ENCODE measurements at regions not wholly inside any gene's neighbourhood (a gene's known extent, or its start where the extent isn't known, plus 50 kb on each side); places are given as distances from the start of the nearest gene placed in this dataset.
"Not testable (repeated sequence)": the region's sequence is repeated elsewhere in the genome, so short reads cannot be mapped to it uniquely, and the experiment has no call there.

DNA sequence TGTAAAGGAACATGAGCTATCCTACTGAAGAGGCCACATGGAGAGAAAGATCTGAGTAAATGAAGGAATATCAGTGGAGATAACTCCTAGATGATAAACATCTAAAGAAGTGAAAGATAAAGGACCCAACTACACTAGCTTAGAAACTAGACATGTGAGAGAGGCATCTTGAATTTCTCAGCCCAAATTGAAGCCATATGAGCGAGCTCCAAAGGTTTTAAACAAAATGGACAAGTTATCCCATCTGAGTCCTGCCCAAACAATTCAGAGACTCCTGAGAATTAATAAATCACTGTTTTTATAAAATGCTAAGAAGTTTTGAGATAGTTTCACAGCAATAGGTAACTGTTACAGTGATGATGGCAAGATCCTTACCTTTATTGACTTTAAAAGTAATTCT, 438.9 kb downstream of the NAV3 start:
- no peak for DNase-seq (ENCODE audit: low read depth in 2 of 2)

DNA sequence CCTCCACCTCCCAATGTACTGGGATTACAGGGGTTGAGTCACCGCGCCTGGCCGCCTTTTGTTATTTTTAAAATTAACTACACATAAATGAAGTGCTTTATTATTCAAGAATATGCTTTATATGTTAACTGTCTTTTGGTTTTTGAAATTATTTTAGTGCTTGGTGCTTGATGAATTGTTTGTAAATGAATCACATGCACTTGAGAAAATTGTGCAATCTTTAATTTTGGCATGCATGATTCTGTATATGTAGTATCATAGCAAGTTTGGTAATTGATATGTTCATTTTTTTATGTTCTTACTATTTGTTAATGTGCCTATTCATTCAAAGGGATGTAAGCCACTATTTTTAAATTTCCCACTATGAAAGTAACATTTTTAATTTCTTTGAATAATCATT, 440.9 kb downstream of the NAV3 start:
- DNase-seq (ENCODE audit: low read depth in 2 of 2), result peak in 1 of 2 experiments; percentile 40

GRCh38 chr12:78275886-78276285, 445.2 kb downstream of the NAV3 start:
- DNase-seq (ENCODE audit: low read depth in 2 of 2), result no peak

GRCh38 chr12:78278706-78279190, 448.1 kb downstream of the NAV3 start:
- no peak for DNase-seq (ENCODE audit: low read depth in 2 of 2)

- DNase-seq (ENCODE audit: low read depth in 2 of 2), result no peak
Measured at GRCh38 chr12:78279567-78279966, 448.9 kb downstream of the NAV3 start.

- DNase-seq (ENCODE audit: low read depth in 2 of 2), result not testable (repeated sequence)
Measured at GRCh38 chr12:78281102-78281501, 450.4 kb downstream of the NAV3 start.

GRCh38 chr12:78284417-78284816, 453.7 kb downstream of the NAV3 start:
- no peak for DNase-seq (ENCODE audit: low read depth in 2 of 2)

DNA sequence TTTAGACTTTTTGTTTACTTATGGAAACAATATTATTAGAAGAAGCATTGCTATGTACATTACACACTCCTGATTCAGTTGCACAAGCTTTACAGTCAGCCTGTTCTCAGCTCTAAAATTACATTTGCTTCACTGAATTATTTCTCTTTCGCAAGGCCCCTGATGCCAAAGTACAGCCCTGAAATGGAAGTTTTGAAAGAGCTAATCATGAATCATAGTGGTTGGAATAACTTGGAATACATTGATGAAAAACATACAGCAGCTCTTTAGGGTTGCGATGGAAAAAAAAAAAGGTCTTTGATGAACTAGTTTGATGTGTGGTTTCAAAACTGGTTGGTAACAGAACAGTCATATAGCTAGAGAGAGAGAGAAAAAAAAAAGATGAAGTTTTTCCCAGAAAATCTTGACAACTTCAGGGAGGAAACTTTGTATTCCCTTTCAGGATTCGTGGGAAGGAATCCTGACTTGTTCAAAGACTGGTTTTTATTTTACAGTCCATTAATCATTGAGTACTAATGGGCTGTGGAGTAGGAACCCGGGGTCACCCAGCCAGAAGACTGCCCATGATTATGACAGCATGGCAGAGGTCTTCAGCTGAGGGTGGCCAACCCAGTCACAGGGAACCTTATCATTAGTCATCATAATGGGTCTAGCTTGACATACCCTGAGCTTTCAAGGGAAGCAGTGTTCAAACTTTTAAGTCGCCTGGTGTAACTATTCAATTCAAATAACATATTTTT, 460.1 kb downstream of the NAV3 start:
- peak; percentile 91 to 93 for DNase-seq (ENCODE audit: low read depth in 2 of 2)

- no peak for DNase-seq (ENCODE audit: low read depth in 2 of 2)
Measured at GRCh38 chr12:78293059-78293686, 462.5 kb downstream of the NAV3 start.

DNA sequence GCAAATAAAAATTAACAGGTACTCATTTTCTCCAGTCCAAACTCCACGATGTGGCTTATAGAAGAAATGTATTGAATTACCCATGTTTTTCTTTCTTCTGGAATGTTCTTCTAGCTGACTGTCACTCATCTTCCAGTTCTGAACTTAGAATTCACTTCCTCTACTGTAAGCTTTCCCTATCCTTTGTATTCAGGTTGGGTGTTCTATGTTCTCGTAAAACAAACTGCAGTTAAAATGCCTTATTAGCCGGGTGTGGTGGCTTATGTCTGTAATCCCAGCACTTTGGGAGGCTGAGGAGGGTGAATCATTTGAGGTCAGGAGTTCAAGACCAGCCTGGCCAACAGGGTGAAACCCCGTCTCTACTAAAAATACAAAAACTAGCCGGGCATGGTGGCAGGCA, 470.6 kb downstream of the NAV3 start:
- not testable (repeated sequence) for DNase-seq (ENCODE audit: low read depth in 2 of 2)

GRCh38 chr12:78305808-78306207, 475.1 kb downstream of the NAV3 start:
- no peak for DNase-seq (ENCODE audit: low read depth in 2 of 2)

- DNase-seq (ENCODE audit: low read depth in 2 of 2), result no peak
Measured at GRCh38 chr12:78306236-78306635, 475.5 kb downstream of the NAV3 start.

DNA sequence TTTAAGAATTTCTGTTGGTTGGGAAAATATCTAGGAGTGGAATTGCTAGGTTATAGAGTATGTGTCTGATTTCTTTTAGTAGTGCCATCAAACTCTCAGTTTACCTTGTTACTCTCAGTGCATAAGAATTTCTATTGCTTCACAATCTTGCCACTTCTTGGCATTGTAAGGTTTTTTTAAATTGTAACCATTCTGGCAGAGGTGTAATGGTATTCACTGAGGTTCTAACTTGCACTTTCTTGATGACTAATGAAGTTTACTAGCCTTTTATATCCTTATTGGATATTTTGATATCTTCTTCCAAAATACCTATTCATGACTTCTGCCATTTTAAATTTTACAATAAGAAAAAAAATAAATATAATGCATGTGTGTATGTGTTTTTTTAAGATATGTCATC, 478.0 kb downstream of the NAV3 start:
- DNase-seq (ENCODE audit: low read depth in 2 of 2), result no peak

DNA sequence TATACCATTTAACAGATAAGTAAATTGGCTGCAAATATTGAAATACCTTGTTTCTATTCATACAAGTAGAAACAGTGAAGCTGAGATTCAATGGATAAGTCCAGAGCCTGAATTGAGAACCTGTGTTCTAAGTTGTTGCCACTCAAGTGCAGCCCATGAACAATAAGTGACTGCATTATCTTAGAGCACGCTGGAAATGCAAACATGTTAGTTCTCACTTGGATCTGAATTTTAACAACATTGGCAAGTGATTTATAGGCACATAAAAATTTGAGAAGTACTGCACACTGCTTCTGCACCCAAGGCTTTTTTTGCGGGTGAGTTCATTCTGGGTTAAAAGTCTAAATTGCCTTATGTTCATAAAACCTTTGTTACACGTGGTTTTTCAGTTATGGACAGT, 484.3 kb downstream of the NAV3 start:
- no peak for DNase-seq (ENCODE audit: low read depth in 2 of 2)

GRCh38 chr12:78316136-78316535, 485.4 kb downstream of the NAV3 start:
- no peak for DNase-seq (ENCODE audit: low read depth in 2 of 2)

DNA sequence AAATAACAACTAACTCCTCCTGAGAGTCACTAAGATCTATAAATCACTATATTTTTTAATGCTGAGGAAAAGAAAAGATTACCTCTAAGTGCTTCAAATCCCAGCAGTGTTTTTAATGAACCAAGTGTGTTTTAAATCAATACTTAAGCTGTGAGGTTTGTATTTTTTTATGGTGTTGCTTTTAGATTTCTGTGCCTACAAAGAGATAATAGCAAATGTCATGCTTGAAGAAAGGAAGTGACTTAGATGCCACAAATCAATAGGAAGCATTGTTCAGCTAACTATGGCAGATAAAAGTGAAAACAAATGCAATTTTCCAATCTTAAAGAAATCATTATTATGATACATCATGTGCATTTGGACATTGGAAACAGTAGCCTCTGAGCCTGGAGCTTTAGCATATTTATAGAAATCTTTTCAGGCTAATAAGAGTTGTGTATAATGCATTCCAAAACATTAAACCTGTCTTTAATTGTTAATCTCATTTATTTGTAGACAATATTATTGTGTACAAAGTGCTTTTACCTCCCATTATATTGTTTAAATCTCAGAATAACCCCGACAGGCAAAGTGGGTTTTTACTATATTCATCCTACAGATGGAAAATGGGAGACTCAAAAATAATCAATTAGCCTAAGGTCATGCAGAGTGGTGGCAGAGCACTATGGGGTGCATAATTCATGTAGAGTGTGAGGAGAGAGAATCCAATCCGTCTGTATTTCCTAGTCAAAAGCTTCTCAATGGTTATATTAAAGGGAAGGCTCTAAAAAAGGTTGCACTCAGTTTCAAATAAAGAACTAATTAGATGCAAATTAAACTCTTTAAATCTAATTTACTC, 486.2 kb downstream of the NAV3 start:
- no peak for DNase-seq (ENCODE audit: low read depth in 2 of 2)

DNA sequence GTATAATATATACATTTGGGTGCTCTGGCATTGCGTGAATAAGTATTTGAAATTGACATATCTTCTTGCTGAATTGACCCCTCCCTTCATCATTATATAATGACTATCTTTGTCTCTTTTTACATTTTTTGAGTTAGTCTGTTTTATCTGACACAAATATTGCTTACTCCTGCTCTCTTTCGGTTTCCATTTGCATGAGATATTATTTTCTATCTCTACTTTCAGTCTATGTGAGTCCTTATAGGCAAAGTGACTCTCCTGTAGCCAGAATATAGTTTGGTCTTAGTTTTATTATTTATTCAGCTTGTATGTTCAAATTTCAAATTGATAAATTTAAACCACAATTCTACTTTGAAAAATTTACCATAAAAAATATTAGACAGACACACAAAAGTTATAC, 491.0 kb downstream of the NAV3 start:
- no peak for DNase-seq (ENCODE audit: low read depth in 2 of 2)

DNA sequence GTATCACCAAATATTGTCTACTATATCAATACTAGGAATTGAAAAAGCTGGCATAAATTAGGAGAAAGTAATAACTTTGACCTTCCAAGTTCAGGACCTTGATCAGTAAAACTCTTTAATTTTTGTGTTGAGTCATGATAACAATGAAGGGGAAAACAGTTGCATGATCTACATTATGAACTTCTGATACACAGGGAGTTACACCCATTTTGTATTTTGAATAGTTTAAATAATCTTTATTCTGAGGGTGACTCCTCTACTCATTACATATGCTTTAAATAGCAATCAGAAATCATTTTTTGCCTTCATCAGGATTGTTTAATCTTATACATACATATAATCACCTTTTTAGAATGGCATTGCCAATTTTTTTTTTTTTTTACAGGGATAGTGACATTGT, 492.5 kb downstream of the NAV3 start:
- no peak for DNase-seq (ENCODE audit: low read depth in 2 of 2)

GRCh38 chr12:78324234-78324633, 493.5 kb downstream of the NAV3 start:
- no peak for DNase-seq (ENCODE audit: low read depth in 2 of 2)

DNA sequence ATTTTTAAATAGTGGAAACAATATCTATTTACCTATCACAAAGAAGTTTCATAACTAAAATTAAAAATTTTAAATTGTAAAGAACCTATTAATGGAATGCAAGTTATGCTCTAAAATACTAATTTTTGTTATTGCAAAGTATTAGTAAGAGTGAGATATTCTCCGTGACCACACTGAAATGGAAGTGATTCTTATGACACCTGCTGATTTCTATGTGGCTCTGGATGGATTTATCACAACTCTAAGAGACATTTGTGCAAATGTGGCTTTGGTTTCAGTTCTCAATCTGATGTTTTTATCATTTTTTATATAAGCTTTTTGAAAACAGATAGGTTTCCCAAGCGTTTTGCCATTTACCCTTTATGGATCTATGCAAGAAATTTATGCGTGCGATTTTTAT, 497.8 kb downstream of the NAV3 start:
- no peak for DNase-seq (ENCODE audit: low read depth in 2 of 2)

GRCh38 chr12:78330131-78330530, 499.4 kb downstream of the NAV3 start:
- DNase-seq (ENCODE audit: low read depth in 2 of 2), result no peak

- DNase-seq (ENCODE audit: low read depth in 2 of 2), result no peak
Measured at GRCh38 chr12:78331181-78331580, 500.5 kb downstream of the NAV3 start.

GRCh38 chr12:78331753-78332152, 501.1 kb downstream of the NAV3 start:
- no peak for DNase-seq (ENCODE audit: low read depth in 2 of 2)

Measured in fibroblast of skin of left biceps (primary cell).